ENCODE measurements at regions not wholly inside any gene's neighbourhood (a gene's known extent, or its start where the extent isn't known, plus 50 kb on each side); places are given as distances from the start of the nearest gene placed in this dataset.
"Not testable (repeated sequence)": the region's sequence is repeated elsewhere in the genome, so short reads cannot be mapped to it uniquely, and the experiment has no call there.

DNA sequence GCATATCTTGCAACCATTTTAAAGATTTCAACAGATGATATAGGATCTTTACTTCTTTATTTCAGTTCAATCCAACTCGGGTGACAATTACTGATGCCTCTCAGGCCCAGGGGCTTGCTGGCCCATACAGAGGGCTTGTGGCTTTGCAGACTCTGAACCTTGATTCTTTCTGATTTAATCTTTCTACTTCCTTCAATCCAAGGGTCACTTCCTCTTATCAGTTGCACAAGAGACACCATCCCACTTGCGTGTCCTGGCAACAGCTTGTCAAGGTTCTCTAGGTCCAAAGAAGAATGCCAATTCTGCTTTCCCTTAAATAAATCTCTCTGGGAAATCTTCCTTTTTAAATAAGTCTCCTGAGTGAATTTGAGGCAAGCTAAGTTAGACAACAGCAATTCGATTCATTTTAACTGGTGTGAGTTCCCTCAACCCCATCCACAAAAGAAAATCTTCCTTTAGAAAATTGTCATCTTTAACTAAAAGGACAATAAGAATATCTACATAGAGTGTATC is 75.1 kb upstream of the KIF2A start:
- not testable (repeated sequence) for DNase-seq (ENCODE audit: low spot score)

- DNase-seq (ENCODE audit: low spot score), result no peak
These were observed 74.4 kb upstream of the KIF2A start for GRCh38 chr5:62231576-62231975.

GRCh38 chr5:62232218-62232617 is 73.8 kb upstream of the KIF2A start:
- DNase-seq (ENCODE audit: low spot score), result not testable (repeated sequence)

DNA sequence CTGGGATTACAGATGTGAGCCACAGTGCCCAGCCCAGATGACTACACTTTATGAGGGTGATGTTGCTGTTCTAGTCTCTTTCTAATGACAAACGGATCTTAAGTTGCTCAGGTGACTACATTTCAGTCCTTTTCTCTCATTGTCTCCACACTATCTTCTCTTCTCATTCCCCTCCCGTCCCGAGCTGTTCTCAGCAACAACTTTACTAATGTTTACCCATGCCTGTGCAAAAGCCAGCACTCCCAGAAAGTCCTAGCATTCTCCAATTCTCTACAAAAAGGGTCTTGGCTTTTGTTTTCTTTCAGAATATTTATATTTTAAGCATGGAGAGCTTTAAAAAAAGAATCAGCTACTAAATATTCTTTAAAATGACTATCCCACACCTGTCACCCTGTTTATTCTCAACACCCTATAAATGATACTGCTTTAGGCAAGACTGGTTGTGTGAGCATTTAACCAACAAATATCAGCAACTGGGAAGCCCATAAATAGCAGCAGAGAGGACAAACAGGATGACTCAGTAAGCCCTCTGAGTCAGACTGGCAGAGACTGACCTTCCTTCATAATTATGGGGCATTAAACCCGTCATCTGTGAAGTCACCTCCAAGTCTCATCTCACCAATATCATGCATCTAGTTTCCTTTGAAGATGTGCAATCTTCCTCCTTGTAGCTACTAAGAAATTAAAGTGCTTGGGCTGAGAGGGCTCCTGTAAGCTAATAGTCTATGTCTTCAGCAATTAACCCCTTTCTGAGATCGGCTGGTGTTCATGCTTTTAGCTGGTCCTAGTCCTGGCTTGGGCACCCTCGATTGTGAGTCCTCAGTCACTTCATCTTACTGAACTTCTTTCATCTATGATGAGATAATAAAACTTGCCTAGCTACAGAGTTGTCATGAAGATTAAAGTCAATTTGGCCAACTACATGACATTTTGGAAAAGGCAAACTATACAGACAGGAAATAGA is 72.6 kb upstream of the KIF2A start:
- DNase-seq (ENCODE audit: low spot score), result not testable (repeated sequence)

DNA sequence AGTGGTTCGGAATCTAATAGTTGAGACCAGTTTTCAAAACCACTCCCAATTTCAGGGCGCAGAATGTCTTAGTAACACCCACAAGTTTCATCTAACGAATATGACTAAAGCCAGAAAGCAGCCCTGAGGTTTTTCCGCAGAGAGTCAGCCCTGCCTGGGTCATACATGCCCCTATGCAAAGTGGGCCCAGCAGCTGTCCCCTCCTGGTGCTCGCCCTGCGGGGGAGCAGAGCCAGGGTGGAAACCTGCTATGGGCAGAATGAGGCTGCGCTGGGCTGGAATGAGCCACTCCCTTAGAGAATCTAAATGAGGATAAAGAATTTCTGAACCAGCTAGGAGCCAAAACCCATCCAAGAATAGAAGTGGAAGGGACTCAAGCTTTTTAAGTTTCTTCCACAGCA is 69.4 kb upstream of the KIF2A start:
- not testable (repeated sequence) for DNase-seq (ENCODE audit: low spot score)

DNA sequence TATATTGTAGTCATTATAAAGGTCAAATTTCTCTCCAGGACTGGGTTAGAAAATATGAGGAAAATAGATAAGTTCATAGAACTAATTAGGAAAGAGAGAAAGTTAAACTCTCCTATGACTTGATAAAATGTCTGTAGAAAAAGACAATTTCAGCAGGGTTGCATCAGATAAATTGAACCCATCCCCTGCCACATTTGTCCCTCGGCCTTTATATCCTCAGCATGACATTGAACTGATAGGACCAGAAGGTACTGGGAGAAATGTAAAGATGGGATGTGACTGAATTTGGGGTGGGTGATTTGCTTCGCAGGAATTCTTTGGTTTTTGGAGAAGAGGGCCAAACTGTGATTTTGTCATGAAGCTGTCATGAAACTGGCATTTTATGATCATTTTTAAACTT is 68.1 kb upstream of the KIF2A start:
- DNase-seq (ENCODE audit: low spot score), result not testable (repeated sequence)

DNA sequence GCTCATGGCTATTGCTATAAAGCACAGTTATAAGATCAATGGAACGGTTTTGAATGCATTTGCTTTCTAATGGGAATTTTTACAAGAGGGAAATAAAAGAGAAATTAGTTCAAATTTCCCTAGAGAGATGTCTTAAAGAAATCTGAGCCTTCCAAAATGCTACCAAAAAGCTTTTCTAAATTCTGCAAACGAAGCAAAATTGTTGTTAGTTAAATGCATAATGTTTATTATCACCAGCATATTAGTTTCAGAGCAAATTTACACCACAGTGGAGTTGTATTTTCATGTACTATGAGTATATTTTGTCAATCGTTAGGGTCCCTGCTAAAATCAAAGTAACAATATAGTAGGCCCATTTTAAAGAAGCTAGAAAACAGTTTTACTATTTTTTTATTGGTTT is 67.4 kb upstream of the KIF2A start:
- not testable (repeated sequence) for DNase-seq (ENCODE audit: low spot score)

- DNase-seq (ENCODE audit: low spot score), result not testable (repeated sequence)
These were observed 65.5 kb upstream of the KIF2A start for GRCh38 chr5:62240494-62240893.

- not testable (repeated sequence) for DNase-seq (ENCODE audit: low spot score)
These were observed 64.0 kb upstream of the KIF2A start for GRCh38 chr5:62242000-62242399.

GRCh38 chr5:62243046-62243445 is 63.0 kb upstream of the KIF2A start:
- not testable (repeated sequence) for DNase-seq (ENCODE audit: low spot score)

DNA sequence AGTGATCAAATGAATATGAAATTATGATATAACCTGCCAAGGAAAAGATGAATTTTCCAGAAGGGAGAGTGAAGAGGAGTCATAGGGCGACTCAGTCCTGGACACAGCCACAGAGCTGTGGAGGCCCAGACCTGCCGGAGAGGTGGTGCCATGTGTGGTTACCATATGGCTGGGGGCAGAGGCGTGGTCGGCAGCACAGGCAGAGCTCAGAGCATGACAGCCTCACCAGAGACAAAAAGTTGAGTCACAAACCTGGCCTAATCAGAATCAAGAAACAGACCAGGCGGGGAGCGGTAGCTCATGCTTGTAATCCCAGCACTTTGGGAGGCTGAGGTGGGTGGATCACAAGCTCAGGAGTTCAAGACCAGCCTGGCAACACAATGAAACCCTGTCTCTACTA is 57.8 kb upstream of the KIF2A start:
- DNase-seq (ENCODE audit: low spot score), result not testable (repeated sequence)

GRCh38 chr5:62250085-62250484 is 55.9 kb upstream of the KIF2A start:
- DNase-seq (ENCODE audit: low spot score), result not testable (repeated sequence)

DNA sequence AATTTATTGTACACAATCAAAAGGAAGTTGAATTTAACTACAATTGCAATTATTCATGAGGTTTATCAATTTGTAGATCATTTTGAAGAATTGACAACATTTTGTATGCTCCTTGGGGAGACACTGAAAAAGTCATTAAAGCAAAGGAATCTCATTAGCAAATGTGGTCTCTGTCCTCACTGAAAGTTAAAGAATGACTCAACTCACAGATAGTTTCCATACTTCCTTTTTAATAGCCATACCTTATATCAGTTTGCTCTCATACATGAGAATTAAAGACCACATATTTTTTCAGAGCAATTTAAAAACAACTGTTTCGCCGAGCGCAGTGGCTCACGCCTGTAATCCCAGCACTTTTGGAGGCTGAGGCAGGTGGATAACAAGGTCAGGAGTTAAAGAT is 55.1 kb upstream of the KIF2A start:
- not testable (repeated sequence) for DNase-seq (ENCODE audit: low spot score)

DNA sequence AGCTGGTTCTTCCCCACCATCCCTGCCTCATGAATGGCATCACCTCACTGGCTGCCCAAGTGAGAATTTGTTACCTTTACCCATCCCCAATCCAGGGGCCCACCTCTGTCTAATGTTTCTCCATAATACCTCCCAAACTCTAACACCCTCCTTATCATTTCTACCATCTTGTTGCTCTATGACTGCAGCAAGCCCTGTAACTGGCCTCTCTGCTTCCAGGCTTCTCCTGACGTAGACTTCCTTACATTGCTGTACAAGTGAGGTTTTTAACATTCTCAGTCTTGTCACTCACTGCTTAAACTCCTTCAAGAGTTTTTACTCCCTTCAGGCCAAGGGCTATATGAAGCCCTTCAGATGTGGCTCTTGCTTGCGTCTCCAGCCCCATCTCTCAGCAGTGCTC is 53.5 kb upstream of the KIF2A start:
- DNase-seq (ENCODE audit: low spot score), result not testable (repeated sequence)

DNA sequence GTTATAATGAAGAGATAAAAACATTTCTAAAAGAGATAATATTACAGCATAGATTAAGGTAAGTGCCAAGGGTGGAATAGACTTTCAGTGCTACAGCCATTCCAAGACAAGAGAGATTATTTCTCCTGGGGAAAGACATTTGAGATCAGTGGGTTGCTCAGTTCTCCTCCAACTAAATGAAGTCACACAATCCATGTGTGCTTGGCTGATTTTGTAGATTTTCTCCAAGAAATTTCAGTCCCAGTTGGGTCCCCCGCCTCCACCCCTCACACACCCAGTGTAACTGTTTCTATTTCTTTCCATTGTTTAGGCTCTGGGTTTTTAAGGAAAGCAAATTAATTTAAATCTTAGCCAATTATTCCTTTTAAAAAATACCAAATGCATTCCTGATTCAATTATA is 50.5 kb upstream of the KIF2A start:
- DNase-seq (ENCODE audit: low spot score), result not testable (repeated sequence)

DNA sequence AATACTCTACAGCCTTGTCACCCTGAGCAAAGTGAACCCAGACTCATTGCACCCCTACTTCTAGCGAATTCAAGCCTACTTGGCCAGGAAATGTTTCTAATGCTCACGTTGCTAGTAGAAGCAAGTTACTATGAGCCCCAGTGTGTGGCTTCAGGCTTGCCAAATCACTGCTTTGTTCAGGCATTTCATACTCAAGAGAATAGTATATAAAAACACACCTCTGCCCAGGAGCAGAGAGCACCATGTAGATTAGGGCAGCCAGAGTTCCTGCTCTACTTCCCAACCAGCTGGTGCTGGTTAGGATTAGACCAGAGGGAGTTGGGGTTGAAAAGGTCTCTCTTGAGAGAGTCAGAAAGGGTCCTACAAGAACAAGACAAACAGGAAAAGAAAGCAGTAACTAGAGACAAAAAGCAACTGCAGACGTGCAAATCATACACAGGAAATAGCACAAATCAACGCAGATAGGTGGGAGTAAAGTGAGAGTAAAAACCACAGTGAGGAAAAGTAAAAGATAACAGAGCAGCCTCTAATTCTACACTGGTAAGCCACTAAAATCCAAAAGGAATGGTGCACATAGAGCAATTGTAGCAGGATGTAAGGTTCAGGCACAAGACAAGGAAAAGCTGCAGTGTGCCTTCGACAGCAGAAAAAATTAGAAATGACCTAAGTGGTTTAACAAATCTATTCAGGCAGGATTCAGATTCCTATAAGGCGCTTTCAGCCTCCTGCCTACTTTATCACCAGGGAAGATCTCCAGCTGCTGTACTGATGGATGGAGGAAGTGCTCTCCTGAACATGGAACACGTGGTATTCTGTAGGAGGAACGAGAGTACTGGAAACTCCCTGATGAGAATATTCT is 49.6 kb upstream of the KIF2A start:
- peak; percentile 45 for DNase-seq (ENCODE audit: low spot score)

Data from CD4-positive, alpha-beta T cell treated with Interleukin-6 at 100 ng/mL for 8 hours (primary cell).